OCI-LY3 (cell line): ENCODE measurements at regions not wholly inside any gene's neighbourhood (a gene's known extent, or its start where the extent isn't known, plus 50 kb on each side); places are given as distances from the start of the nearest gene placed in this dataset.

Experiments used
- EZH2phosphoT487 ChIP-seq: fragments of 200-600 bp; shearing (Covaris generic); IDR thresholded peaks from 2 replicates; pipeline ENCODE4 v1.6.1; 2018; ENCODE audit warnings: antibody characterized with exemption, mixed run types, low read depth
- TF ChIP-seq, protein P1 (sequence below): fragments of 200-600, 300-600 bp; sonication (generic); IDR thresholded peaks from 2 replicates; pipeline ENCODE4 v1.5.1; 2014; ENCODE audit warnings: antibody characterized with exemption, low read length, low read depth

DNA sequence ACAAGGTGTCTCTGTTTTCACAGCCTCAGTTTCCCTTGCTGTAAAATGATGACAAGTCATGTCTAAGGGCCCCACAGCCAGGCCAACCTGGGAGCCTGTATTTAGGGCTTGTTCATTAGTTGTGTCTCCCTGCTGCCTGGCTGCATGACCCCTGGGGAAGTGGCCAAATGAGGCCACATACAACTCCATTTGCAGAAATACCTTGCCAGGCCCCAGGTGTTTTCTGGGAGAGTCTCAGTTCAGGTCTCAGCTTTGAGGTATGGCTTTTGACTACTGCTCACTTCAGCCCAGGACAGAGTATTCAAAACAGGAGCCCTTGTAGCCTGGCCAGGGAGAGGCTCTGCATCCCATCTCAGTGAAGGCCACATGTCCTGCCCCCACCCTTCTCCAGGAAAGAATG lies 202.5 kb upstream of the MAMLD1 start:
- TF ChIP-seq, protein P1, sequence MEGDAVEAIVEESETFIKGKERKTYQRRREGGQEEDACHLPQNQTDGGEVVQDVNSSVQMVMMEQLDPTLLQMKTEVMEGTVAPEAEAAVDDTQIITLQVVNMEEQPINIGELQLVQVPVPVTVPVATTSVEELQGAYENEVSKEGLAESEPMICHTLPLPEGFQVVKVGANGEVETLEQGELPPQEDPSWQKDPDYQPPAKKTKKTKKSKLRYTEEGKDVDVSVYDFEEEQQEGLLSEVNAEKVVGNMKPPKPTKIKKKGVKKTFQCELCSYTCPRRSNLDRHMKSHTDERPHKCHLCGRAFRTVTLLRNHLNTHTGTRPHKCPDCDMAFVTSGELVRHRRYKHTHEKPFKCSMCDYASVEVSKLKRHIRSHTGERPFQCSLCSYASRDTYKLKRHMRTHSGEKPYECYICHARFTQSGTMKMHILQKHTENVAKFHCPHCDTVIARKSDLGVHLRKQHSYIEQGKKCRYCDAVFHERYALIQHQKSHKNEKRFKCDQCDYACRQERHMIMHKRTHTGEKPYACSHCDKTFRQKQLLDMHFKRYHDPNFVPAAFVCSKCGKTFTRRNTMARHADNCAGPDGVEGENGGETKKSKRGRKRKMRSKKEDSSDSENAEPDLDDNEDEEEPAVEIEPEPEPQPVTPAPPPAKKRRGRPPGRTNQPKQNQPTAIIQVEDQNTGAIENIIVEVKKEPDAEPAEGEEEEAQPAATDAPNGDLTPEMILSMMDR: no peak
- TF ChIP-seq EZH2phosphoT487: no peak
